ENCODE measurements at regions not wholly inside any gene's neighbourhood (a gene's known extent, or its start where the extent isn't known, plus 50 kb on each side); places are given as distances from the start of the nearest gene placed in this dataset.

DNA sequence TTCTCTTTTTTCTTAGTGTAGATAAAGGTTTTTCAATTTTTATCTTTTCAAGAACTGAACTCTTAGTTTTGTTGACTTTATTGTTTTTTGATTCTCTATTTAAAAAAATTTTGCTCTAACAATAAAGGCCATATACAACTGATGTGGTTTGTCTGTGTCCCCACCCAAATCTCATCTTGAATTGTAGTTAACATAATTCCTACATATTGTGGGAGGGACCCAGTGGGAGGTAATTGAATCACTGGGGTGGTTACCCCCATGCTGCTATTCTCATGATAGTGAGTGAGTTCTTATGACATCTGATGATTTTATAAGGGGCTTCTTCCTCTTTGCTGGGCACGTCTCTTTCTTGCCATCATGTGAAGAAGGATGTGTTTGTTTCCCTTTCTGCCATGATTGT is 199.8 kb downstream of the DHX35 start:
- DNase-seq (ENCODE audit: low spot score in 2 of 2) = no peak
- H3K4me1 ChIP-seq = no peaks in the 10 kb centered on the region
- H3K9me3 ChIP-seq = no peaks in the 10 kb centered on the region
- TF ChIP-seq, protein P1, sequence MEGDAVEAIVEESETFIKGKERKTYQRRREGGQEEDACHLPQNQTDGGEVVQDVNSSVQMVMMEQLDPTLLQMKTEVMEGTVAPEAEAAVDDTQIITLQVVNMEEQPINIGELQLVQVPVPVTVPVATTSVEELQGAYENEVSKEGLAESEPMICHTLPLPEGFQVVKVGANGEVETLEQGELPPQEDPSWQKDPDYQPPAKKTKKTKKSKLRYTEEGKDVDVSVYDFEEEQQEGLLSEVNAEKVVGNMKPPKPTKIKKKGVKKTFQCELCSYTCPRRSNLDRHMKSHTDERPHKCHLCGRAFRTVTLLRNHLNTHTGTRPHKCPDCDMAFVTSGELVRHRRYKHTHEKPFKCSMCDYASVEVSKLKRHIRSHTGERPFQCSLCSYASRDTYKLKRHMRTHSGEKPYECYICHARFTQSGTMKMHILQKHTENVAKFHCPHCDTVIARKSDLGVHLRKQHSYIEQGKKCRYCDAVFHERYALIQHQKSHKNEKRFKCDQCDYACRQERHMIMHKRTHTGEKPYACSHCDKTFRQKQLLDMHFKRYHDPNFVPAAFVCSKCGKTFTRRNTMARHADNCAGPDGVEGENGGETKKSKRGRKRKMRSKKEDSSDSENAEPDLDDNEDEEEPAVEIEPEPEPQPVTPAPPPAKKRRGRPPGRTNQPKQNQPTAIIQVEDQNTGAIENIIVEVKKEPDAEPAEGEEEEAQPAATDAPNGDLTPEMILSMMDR (IDR thresholded peaks at IDR 0.05) = no peak
- TF ChIP-seq POLR2A (IDR thresholded peaks at IDR 0.05) = no peak
- TF ChIP-seq EP300 (IDR thresholded peaks at IDR 0.05) = no peak
- H3K36me3 ChIP-seq = no peaks in the 10 kb centered on the region
- no peaks in the 10 kb centered on the region for H3K27me3 ChIP-seq
- 30 to 47% methylated on average over 1 of the region's 1 CpG for WGBS, 2 donors
- no peak overlapping the region for H3K4me3 ChIP-seq
- H3K27ac ChIP-seq = no peak overlapping the region

DNA sequence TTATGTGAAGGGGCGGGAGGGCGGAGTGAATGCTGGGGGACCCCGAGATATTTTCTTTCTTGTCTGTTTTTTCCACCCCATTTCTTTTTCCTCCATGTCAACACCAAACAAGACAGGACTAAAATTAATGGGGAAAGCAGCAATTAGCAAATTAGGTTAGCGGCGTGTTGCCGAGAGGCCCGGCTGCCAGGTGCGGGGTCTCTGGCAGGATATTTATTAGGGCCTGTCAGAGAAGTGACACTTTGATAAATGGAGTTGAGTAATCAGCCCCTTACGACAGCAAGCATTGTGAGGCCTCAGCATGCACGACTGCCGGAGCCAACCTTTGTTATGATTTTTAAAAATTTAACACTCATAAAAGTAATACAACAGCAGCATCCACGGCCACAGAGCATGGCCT is 193.8 kb downstream of the DHX35 start:
- H3K4me3 ChIP-seq = no peak overlapping the region
- H3K27me3 ChIP-seq = no peaks in the 10 kb centered on the region
- DNase-seq (ENCODE audit: low spot score in 2 of 2) = no peak
- TF ChIP-seq EP300 (IDR thresholded peaks at IDR 0.05) = no peak
- TF ChIP-seq, protein P1 (IDR thresholded peaks at IDR 0.05) = no peak
- no peak for TF ChIP-seq POLR2A (IDR thresholded peaks at IDR 0.05)
- H3K9me3 ChIP-seq = no peaks in the 10 kb centered on the region
- H3K36me3 ChIP-seq = no peaks in the 10 kb centered on the region
- WGBS, 2 donors = 30 to 32% methylated on average over 12 of the region's 12 CpGs
- H3K4me1 ChIP-seq = no peaks in the 10 kb centered on the region
- H3K27ac ChIP-seq = no peak overlapping the region

DNA sequence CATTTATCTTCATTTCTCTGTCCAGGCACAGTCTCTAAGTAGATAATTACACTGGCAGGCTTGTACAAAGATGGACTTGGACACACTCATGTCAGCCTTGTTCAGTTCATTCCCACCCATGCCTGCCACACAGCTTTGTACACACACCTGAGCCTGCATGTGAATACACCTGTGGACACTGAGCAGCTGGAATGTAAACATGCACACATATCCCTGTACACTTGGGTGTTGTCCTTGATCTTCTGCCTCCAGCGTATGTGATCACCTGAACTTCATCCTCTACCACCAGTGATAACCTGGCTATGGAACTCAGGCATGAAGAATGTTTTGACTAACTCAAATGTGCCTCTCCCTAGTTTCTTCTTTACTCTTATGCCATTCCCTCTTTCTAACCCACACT is 190.6 kb downstream of the DHX35 start:
- H3K27ac ChIP-seq = no peak overlapping the region
- H3K9me3 ChIP-seq = no peaks in the 10 kb centered on the region
- TF ChIP-seq, protein P1 (IDR thresholded peaks at IDR 0.05) = no peak
- TF ChIP-seq EP300 (IDR thresholded peaks at IDR 0.05) (no peak), POLR2A (IDR thresholded peaks at IDR 0.05) (no peak)
- H3K4me1 ChIP-seq = no peaks in the 10 kb centered on the region
- 90 to 91% methylated on average over 1 of the region's 1 CpG for WGBS, 2 donors
- H3K36me3 ChIP-seq = no peaks in the 10 kb centered on the region
- H3K4me3 ChIP-seq = no peak overlapping the region
- no peak for DNase-seq (ENCODE audit: low spot score in 2 of 2)
- H3K27me3 ChIP-seq = no peaks in the 10 kb centered on the region

DNA sequence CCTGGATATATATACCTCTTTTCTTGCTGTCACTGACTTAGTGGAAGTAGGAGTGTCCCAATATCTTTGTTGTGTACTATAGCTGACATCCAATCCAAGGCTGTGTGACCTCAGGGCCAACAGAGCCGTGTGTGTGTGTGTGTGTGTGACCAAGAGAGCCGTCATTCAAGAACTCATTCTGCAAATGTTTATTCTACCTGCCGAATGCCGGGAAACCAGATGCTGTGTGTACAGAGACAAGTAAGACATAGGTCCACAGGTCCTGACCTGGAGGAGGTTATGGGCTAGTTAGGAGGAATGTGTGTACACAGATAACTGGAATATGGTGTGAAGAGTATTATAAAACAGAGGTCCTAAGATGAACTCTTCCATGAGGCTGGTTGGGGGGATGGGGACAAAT is 190.0 kb downstream of the DHX35 start:
- Histone ChIP-seq H3K27ac (no peak overlapping the region), H3K36me3 (no peaks in the 10 kb centered on the region), H3K4me1 (no peaks in the 10 kb centered on the region), H3K9me3 (no peaks in the 10 kb centered on the region), H3K4me3 (no peak overlapping the region), H3K27me3 (no peaks in the 10 kb centered on the region)
- TF ChIP-seq EP300 (IDR thresholded peaks at IDR 0.05) = no peak
- TF ChIP-seq POLR2A (IDR thresholded peaks at IDR 0.05) = no peak
- TF ChIP-seq, protein P1 (IDR thresholded peaks at IDR 0.05) = no peak
- DNase-seq (ENCODE audit: low spot score in 2 of 2) = no peak
- 48 to 66% methylated on average over 4 of the region's 4 CpGs for WGBS, 2 donors

DNA sequence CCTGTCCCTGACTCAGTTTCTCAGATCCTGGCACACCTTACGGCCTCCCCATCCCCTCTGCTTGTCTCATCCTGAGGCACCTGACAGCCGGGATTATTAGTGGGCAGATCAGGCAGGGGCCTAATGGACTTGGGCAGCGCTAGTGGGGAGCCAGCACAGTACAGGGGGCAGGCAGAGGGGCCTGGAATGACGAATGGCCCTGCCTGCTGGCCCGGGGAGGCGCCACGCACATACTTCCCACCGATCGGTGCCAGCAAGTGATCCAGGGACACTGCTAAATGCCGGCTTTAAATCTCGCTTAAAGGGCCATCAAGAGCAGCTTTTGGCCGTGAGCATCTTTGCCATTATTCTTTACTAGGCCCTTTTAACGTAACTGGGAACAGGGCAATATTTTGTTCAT is 188.4 kb downstream of the DHX35 start:
- WGBS, 2 donors = 73 to 80% methylated on average over 13 of the region's 13 CpGs
- Histone ChIP-seq H3K27me3 (no peaks in the 10 kb centered on the region), H3K9me3 (no peaks in the 10 kb centered on the region)

More for the DNA sequence above, 188.4 kb downstream of the DHX35 start:
- TF ChIP-seq, protein P1 (IDR thresholded peaks at IDR 0.05) = no peak
- no peak for TF ChIP-seq POLR2A (IDR thresholded peaks at IDR 0.05)
- no peak for TF ChIP-seq EP300 (IDR thresholded peaks at IDR 0.05)
- Histone ChIP-seq H3K36me3 (no peaks in the 10 kb centered on the region), H3K4me1 (no peaks in the 10 kb centered on the region), H3K4me3 (no peak overlapping the region), H3K27ac (no peak overlapping the region)
- DNase-seq (ENCODE audit: low spot score in 2 of 2) = no peak

Data from tibial nerve (tissue), 4 donors.